GM12864 (cell line): ENCODE measurements at regions not wholly inside any gene's neighbourhood (a gene's known extent, or its start where the extent isn't known, plus 50 kb on each side); places are given as distances from the start of the nearest gene placed in this dataset.

Experiments
- DNase-seq: peaks from one replicate; pipeline ENCODE4 v3.0.0-alpha.2; 2011; ENCODE audit warnings: low read depth
- H3K4me3 ChIP-seq: 2 replicates; pipeline ENCODE4 v1.5.1; 2011; ENCODE audit warnings: mild to moderate bottlenecking, low read depth, low read length, control low read depth
- TF ChIP-seq, protein P1 (sequence below): IDR thresholded peaks from 2 replicates; pipeline ENCODE4 v1.5.1; 2011; ENCODE audit warnings: low read depth, mild to moderate bottlenecking, moderate library complexity, low read length, control low read depth, inconsistent platforms; ENCODE audit errors: missing control alignments

- no peak overlapping the region for H3K4me3 ChIP-seq
- TF ChIP-seq, protein P1, sequence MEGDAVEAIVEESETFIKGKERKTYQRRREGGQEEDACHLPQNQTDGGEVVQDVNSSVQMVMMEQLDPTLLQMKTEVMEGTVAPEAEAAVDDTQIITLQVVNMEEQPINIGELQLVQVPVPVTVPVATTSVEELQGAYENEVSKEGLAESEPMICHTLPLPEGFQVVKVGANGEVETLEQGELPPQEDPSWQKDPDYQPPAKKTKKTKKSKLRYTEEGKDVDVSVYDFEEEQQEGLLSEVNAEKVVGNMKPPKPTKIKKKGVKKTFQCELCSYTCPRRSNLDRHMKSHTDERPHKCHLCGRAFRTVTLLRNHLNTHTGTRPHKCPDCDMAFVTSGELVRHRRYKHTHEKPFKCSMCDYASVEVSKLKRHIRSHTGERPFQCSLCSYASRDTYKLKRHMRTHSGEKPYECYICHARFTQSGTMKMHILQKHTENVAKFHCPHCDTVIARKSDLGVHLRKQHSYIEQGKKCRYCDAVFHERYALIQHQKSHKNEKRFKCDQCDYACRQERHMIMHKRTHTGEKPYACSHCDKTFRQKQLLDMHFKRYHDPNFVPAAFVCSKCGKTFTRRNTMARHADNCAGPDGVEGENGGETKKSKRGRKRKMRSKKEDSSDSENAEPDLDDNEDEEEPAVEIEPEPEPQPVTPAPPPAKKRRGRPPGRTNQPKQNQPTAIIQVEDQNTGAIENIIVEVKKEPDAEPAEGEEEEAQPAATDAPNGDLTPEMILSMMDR = no peak
- DNase-seq = no peak
Measured at GRCh38 chr14:39716987-39717570, 284.8 kb upstream of the FBXO33 start.

GRCh38 chr14:39712293-39712999 is 280.2 kb upstream of the FBXO33 start:
- TF ChIP-seq, protein P1 = no peak
- H3K4me3 ChIP-seq = no peak overlapping the region
- no peak for DNase-seq

- no peak overlapping the region for H3K4me3 ChIP-seq
- TF ChIP-seq, protein P1 = no peak
- DNase-seq = no peak
Measured at GRCh38 chr14:39704594-39704993, 272.4 kb upstream of the FBXO33 start.

- TF ChIP-seq, protein P1 = no peak
- no peak for DNase-seq
- H3K4me3 ChIP-seq = no peak overlapping the region
Measured at GRCh38 chr14:39694341-39694740, 262.1 kb upstream of the FBXO33 start.

- TF ChIP-seq, protein P1 = no peak
- H3K4me3 ChIP-seq = no peak overlapping the region
- DNase-seq = no peak
Measured at GRCh38 chr14:39683691-39684260, 251.5 kb upstream of the FBXO33 start.

- no peak for DNase-seq
- TF ChIP-seq, protein P1 = no peak
Measured at GRCh38 chr14:39682582-39682981, 250.3 kb upstream of the FBXO33 start.

GRCh38 chr14:39681782-39682399 is 249.7 kb upstream of the FBXO33 start:
- H3K4me3 ChIP-seq = no peak overlapping the region
- no peak for DNase-seq
- TF ChIP-seq, protein P1 = no peak

More at GRCh38 chr14:39682582-39682981, 250.3 kb upstream of the FBXO33 start:
- no peak overlapping the region for H3K4me3 ChIP-seq
